Stimulated activated CD4-positive, alpha-beta T cell treated with anti-CD3 and anti-CD28 coated beads, Interleukin-4, amount 100 ng/mL, for 48 hours (primary cell): ENCODE measurements at regions not wholly inside any gene's neighbourhood (a gene's known extent, or its start where the extent isn't known, plus 50 kb on each side); places are given as distances from the start of the nearest gene placed in this dataset.

Source experiments
- DNase-seq, 2 donors: peaks; one replicate each; pipeline ENCODE4 v3.0.0-alpha.2; 2020; ENCODE audit warnings: low read depth in 2 of 2

- no peak for DNase-seq
These were observed 472.5 kb upstream of the SEMA3D start for GRCh38 chr7:85659364-85659763.

DNA sequence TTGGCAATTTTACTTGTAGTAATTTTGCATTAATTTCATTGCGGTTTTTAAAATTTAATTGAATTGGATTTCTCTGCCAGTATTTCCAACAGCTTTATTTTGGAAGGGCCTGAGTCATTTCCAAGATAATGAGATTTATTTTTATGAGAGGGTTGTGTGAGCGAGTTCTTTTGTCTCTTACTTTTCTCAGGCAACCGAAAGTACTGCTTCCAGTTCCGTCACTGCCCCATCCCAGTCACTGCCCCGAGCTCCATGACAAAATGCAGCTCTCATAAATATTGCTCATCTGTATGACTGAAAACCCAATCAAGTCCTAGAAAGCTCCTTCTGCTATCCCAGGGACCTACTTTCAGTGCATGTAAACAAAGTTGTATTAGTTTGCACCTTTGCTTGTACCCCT lies 468.4 kb upstream of the SEMA3D start:
- DNase-seq, result no peak

GRCh38 chr7:85644272-85644671 lies 457.4 kb upstream of the SEMA3D start:
- no peak for DNase-seq

GRCh38 chr7:85641331-85641730 lies 454.5 kb upstream of the SEMA3D start:
- no peak for DNase-seq

DNA sequence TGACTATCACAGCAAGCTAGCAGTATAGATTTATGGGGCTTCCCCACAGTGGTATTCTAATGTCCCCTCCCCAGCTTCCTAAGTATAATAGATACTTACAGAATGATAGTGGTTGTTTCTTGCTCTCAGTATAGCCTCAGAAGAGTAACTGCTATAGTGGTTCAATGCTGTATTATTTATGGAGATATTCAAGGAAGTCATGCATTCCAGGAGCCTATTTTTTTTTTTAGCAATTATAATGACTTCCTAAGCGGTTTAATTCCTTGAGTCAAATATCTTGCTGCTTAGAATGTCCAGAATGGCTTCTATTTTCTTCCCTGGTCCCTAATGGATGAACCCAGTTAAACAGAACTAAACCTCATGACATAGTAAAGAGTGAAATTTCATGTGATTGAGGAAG lies 451.5 kb upstream of the SEMA3D start:
- DNase-seq, result no peak

DNA sequence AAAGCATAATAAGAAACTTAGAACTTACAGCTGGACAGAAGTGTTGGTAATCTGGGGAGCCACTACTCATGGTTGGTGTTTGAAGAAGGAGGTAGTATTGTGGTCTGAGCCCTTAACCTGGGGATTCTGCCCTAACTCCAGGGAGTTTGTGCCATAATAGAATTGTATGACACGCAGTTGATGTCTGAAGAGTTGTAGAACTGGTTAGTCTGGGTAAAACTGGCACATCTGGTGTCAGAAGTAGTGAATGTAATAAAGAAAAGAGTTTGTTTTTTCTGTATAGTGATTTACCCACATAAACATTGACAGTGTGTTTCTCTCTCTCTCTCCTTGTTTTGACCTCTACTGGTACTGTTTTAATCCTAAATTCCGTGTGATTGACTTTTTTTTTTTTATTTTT lies 448.1 kb upstream of the SEMA3D start:
- DNase-seq, result no peak

DNA sequence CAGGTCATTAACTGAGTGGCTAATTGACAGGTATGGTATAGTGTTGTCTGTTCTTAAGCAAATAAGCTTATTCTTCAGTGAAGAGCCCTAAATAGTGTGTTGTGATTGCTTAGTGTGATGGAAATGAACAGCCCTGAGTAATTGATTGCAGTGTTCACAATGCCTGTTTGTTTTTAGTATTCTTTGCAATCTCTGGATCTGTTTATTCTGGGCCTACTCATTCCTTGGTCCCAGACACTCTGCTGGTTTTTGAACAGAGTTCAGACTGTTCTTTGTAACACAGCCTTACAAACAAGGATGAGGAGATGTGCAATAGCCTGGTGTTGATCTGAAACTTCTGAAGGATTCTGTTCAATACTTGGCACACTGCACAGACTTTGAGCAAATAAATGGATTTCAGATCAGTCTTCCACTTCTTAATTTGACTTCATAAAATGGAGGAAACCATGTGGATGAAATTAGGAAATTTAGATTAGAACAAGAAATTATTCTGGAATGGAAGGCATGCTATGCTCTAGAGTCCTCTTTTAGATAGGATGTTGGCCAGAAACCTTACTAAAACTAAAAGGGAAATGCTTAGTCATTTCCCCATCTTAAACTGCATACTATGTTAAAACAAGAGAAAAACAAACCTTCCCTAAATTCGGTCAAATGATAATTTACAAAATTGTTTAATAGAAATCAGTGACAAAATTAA lies 444.2 kb upstream of the SEMA3D start:
- DNase-seq, result no peak

DNA sequence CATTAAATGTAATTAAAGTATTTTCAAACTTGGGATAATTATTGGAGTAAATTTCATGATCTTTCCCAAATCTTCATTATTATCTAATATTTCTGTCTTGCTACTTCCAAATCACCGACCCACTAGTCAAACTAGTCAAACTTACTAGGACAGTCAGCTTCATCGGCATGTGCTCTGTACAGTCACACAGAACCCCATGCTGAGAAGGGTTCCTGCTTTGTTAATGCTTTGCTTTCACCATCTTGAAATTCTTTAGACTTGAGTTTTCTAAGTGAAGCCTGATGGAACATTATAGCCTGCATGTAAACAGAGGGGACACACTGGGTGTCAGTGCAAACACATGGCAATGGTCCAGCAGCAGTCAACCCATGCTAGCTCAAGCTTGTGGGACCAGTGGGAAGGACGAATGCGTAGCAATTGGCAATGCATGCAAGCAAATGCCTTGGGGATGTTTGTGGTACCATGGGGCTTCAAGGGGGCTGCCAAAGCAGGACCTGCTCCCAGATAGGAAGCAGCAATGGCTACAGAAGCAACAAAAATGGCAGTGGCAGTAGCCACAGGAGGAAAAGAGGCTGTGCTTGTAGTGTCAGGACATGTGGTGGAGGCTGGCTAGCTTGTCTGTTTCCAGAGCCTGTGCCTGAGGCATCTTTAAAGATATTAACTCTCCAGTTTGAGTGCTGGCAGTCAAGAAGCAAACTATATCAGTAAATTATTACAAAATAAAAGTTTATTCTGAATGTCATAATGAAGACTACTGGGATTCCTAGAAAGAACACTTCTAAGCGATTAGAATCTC lies 441.1 kb upstream of the SEMA3D start:
- DNase-seq, result no peak

- DNase-seq, result no peak
These were observed 435.2 kb upstream of the SEMA3D start for GRCh38 chr7:85622059-85622458.

DNA sequence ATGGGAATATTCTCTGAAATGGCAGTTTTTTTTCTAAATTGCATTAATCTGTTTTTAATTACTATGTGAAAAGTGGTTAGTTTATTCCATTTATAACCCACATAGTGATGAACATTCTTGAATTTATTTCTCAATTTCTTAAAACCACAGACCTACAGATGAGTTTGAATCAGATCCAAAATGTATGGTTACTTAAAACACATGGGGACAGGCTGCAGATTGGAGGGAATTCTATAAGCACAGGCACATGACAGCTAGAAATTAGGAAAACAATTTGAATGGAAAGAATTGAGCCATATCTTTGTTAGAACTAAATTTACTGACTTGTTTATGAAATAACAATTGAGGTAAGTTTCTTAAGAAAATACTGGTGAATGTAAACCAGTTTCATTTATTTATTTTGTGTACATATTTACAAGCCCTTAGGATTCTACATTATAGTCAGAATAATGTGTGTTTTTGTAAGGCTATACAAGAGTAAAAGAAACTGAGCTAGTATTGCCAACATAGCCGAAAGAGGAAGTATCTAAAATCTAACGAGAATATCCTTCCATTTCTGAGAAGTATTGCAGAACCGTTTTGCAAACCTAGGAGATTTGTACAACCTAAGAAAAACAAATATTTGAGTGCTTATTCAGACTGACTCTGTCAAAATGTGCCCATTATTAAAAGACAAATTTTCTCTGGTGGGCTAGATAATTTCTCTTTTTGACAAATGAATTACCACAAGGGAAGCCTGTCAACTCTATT lies 434.3 kb upstream of the SEMA3D start:
- no peak for DNase-seq

DNA sequence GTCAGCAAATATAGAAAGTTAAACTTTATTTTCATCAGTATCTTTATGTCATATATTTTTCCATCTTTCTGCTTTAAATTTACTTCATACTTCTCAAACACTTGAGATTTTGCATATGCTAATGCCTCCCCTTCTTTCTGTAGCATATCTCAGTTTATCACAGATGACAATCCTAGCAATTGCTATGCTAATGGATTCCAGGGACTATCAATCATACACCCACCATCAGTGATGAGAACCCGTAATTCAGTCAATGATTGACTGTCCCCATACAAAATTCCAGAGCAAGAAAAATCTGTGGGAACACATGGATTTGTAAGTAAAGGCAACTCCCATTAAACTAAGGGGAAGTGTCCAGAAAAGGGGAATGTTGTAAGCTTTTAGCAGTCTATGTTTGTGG lies 432.4 kb upstream of the SEMA3D start:
- DNase-seq, result no peak

DNA sequence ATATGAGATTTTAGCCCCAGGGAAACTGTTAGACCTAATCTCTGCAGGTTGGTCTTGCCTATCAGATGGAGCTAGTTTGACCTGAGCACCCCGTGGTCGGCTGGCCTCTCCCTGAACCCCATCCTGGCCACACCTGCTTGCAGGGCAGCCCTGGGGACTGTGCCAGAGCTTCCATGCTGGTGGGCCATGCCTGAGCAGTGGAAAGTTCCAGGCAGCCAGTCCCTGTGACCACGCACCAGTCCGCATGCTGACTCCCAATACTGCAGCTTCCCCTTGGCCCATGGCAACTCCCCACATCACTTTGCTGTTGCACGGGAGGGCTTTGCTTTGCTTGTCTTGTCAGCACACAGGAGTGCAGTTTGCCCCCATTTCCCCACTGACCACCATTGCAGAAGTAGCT lies 427.8 kb upstream of the SEMA3D start:
- no peak for DNase-seq

DNA sequence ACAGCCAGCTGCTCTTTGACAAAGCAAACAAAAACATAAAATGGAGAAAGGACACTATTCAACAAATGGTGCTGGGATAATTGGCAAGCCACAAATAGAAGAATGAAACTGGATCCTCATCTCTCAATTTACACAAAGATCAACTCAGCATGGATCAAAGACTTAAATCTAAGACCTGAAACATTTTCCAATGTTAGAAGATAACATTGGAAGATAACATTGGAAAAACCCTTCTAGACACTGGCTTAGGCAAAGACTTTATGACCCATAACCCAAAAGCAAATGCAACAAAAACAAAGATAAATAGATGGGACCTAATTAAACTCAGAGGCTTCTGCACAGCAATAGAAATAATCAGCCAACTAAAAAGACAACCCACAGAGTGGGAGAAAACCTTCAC lies 425.7 kb upstream of the SEMA3D start:
- DNase-seq, result no peak

DNA sequence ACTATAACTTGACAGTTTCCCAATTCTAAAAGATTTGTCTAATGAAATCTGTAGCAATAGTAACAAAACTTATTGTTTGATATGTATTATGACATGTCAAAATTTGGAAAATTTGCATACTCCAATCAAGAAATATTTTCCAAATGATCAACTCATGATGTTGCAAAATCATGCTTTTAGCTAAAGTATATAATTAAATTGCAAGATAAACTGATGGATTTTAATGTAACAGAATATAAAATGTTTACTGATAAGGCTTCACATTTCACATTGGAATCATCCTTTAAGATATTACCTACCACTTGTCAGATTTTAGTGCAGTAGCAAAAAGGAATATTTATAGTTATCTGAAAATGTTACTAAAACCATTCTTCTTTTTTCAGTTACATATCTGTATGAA lies 421.9 kb upstream of the SEMA3D start:
- no peak for DNase-seq

DNA sequence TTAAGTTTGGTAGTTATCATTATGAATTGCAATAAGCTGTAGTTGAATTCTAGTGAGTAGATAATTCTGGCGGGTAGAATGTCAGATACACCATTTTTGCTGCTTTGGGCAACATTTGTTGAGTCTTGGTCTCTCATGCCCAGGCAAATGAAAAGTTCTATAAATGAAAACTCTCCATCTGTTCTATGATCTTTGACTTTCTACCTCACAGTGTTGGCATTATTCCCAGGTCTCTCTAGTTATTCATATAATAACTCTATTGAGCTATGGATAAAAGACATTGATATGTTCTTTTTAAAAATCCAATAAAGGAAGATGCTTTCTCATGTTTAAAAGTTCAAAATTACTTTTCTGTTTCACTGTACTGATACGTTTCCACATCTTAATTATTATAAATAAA lies 415.3 kb upstream of the SEMA3D start:
- no peak for DNase-seq

- DNase-seq, result no peak
These were observed 413.5 kb upstream of the SEMA3D start for GRCh38 chr7:85600395-85600794.

GRCh38 chr7:85596827-85597226 lies 410.0 kb upstream of the SEMA3D start:
- DNase-seq, result no peak

DNA sequence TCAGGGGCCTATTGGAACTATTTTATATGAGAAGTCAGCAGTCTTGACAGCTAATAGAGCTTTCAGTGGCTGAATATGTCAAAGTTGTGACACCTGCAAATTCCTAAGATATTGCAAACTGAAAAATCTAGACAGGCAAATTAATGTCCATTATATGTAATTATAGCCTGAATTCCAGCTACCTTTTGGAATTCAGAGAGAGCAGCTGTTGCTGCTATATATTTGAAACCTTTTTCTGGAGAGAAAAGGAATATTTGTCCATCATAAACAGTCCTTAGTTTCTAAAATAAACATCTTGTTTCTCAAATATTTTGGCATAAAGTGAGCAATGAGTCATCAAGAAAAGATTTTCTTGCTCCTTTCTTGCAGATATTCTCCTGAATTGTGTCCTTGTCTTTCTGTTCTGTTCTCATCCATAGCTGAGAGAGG lies 408.9 kb upstream of the SEMA3D start:
- DNase-seq, result no peak

- no peak for DNase-seq
These were observed 406.5 kb upstream of the SEMA3D start for GRCh38 chr7:85593355-85593754.

GRCh38 chr7:85587785-85588184 lies 400.9 kb upstream of the SEMA3D start:
- no peak for DNase-seq

GRCh38 chr7:85586091-85586490 lies 399.2 kb upstream of the SEMA3D start:
- no peak for DNase-seq

GRCh38 chr7:85583131-85583953 lies 396.5 kb upstream of the SEMA3D start:
- no peak for DNase-seq
